Stimulated activated CD8-positive, alpha-beta memory T cell treated with anti-CD3 and anti-CD28 coated beads, Interleukin-4, amount 100 ng/mL, for 24 hours (primary cell): ENCODE measurements at regions not wholly inside any gene's neighbourhood (a gene's known extent, or its start where the extent isn't known, plus 50 kb on each side); places are given as distances from the start of the nearest gene placed in this dataset.

Experiments used
- DNase-seq: peaks from one replicate; pipeline ENCODE4 v3.0.0-alpha.2; 2020; ENCODE audit warnings: low read depth

DNA sequence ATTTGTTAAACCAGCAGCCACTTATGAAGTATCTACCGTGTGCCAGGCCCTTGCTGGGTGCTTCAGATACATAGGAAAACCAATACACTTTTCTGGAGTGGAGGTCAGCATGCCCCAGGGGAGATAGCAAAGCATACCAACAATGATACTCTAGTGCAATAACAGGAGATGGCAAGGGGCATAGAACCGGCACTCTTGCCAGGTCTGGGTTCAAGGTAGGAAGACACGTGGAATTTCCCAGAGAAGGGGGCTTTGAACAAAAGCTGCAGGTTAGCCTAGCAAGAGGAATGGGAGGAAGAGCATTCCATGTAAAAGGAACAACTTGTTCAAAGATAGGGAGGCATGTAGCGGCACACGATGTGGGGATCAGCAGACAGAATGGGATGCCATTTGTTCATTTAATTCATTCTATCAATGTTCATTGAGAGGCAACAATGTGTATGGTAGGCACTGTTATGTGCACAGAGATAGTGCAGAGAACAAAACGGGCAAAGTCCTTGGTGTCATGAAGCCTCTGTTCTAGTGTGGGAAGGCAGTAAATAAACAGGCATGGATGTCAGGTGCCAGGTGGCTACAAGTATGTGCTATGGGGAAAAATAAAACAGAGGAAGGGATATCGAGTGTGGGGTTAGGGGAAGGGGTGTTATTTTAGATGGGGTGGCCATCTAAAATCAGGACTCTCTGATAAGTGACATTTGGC is 162.6 kb upstream of the E2F8 start:
- DNase-seq: no peak

DNA sequence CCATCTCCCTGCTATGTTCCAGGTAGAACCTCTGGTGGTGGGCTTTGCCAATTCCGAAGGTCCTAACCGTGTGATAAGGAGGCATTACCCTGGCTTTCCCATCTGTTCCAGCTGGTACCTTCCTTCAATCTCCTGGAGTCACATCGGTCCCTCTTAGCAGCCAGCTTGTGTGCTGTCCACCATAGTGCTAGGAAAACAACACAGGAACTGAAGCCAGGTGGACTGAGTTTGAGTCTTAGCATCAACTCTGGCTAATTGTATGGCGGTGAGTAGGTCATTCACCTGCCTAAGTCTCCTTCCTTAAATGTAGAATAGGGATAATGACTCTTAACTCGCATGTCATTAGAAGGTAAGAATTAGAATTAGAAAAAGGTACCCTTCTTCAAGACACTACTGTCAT is 159.6 kb upstream of the E2F8 start:
- DNase-seq: no peak

DNA sequence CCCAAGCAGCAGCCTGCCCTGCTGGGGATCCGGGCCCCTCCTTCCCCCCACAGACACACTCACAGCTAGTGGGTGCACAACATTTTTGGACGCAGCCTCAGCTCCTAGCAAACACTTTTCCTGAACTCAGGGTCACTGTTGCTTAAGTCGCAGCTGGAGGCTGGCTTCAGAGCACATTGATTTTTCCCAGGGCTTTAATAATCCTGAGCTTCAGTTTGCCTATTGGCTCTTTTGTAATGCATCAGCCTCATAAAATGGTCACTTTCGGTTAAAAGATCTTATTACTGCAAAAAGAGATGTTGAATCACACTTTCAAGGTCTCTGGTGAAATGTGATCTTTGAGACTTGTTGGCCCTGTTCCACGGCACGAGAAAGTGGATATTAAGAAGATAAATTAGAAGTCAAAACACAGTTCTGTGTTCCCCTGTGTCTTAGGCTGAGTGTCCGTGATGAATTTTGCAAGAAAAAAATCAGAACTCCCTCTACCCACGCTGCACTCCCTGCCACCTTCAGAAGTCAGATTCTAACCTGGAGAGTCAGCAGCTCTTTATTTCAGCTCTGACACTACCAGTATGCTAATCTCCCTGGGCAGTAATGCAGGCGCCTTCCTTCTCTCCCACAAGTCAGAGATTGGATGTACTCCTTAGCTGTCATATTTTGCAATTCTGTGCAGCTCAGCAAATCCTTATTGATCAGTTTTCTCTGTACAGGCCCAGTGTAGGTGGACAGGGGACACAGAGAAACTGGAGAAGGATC is 158.2 kb upstream of the E2F8 start:
- DNase-seq: no peak

DNA sequence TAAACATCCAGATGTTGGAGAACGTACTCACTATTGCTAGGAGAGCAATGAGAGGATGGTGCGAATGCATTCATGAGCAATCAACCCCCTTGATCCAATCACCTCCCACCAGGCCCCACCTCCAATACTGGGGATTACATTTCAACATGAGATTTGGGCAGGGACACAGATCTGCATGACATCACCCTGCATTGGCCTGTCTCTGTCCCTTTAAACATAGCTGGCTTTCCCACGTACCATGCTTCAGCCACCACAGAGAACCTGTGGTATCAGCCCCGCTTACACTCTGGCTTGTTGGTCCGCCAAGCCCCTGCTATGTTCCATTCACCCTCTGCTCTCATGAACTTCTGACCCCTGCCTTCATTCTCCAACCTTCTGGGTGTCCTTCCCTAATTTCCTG is 157.5 kb upstream of the E2F8 start:
- DNase-seq: no peak

DNA sequence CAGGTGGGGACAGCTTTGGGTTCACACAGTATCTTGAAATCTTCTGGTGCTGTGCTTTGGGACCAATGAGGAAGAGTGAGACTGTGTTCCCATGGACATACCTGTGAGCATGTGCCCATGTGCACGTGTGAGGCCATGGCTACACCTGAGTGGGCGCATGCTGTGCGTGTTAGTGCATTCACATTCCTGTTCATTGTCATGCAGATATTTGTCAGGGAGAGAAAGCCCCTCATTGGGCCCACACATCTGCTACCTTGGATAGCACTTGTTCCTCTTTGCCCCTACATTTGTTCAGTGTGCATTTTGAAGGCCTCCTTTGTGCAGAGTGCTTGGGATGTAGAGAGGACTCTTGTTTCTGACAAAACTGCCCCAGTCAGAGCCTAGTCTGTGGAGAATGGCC is 154.3 kb upstream of the E2F8 start:
- DNase-seq: no peak

DNA sequence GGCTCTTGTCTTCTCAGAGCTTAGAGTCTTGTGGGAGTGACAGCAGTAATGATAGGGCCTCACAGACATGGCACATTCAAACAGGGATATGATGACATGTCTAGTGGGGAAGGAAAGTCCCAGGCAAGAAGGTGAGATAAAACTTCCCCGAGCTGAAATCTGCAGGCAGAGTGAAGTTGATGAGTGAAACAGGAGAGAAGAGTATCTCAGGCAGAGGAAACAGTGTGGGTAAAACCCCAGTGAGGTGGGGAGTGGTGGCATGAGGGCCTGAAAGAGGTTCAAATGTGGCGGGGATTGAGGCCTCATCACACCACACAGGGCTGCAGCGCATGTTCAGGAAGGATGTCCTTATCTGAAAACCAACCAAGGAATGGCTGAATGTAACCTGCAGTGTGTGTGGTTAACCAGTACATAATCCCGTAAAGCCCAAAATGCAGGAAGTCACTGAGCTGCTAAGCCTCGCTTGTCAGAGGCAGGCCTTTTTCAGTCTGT is 153.8 kb upstream of the E2F8 start:
- DNase-seq: no peak

DNA sequence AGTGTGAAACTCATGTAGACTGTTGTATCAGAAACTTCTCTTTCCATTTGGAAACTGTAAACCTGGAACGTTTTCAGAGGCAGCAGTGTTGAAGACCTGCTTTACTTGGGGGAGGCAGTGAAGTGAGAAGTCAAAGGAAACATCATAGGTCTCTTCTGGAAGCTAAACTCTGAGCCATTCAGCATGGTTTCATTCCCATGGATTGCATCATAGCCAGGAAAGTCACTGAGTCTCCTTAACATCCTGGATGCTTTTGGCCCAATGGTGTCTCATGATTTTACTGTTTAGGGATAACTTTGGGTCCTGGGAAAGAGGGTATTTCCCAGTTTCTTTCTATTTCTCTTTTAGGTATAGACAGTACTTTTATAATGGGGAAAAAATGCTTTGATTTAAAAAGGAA is 153.2 kb upstream of the E2F8 start:
- no peak for DNase-seq

DNA sequence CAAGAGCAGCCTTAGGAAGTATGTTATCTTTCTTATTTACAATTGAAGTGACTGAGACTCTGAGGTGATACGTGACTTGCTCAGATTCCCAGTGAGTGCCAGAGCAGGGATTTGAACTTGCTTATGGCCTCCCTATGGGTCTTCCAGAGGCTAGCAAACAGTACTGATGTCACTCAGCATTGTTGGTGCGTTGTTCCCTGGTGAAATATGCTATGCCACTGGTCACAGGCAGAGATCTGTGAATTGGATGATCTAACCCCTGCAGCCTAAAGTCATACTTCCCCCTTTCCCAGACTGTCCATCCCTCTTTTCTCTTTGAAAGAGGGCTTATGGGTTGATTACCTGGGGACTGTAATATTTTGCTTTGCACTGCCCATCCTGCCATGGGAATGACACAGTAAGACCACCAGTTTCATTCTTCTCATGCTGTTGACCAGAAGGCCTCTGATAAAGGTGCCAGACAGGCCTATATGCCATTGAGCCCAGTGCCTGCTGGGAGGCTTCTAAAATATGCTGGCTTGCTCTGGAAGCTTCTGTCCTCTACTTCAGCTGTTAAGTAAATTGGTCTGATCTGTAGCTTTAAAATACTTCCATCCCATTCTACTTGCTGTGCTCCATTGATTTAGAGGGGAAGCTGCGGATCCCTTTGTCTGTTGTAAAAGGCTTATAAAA is 152.2 kb upstream of the E2F8 start:
- no peak for DNase-seq

DNA sequence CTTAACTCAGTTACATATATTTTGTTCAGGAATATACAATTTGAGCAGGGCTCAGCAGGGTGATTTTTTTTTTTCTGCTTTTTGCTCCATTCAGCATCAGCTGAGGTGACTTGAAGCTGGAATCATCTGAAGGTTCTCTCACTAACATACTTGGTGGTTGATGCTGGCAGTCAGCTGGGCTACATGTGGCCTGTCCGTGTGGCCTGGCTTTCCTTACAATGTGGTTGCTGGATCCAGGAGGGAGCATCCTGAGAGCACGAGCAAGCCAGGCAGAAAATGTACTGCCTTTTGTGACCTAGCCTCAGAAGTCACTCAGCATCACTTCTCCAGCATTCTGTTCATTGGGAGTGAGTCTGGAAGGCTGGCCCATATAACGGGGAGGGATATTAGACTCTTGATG is 151.6 kb upstream of the E2F8 start:
- DNase-seq: no peak

DNA sequence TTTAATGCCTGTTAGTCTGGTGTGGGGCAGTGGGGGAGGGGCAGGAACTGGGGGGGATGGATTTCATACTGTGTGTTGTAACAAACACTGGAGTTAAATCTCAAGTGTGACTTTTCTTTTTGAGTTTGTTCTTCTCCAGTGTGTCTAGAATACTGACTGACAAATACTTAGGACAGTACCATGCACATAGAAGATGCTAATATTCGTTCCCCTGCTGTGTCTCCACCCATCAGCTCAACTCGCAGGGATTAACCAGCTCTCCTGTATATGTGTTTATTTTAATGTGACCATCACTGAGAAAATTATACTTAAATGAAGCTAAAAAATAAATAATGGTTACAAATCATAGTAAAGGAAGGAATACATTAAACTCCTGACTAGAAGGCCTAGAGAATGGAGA is 150.9 kb upstream of the E2F8 start:
- DNase-seq: no peak

DNA sequence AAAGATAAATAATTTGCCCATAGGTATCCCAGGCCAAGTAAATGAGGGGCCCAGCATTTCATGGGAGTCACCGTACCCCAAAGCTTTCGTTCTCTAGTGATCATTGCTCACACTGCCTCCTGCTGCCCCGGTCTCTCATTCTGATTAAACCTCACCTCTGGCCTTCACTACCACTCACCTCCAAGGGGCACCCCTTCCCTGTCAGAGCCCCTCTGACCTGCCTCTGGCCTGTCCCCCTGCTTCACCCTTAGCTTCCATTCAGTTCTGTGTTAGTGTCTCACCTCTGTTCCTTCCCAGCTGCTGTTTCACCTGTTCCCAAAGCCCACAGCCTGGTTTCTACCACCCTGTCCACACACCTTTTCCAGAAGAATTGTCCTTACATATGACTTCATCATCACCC is 150.3 kb upstream of the E2F8 start:
- DNase-seq: no peak

DNA sequence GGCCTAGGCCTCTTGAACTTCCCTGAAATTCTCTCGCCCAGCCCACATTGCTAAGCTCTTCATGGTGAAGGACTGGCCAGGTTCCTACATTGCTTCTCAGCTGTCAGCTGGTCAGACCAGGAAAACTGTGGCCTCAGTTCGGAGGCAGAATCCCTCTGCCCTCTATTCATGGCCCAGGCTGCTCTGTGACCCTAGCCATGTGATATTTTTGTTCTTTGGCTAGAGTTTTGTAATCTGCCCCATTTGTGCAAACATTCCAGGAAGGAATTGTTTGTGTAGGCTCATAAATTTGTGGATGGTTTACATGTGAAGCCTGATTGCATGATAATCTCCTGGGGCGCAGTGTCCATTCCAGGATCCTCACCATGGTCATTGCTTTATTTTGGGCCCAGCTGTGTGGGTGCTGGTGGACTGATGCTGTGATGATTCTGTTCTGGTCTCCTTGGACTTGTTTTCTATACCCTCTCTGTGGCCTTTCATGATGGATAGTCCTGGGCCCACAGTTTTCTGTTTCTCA is 149.1 kb upstream of the E2F8 start:
- DNase-seq: no peak

DNA sequence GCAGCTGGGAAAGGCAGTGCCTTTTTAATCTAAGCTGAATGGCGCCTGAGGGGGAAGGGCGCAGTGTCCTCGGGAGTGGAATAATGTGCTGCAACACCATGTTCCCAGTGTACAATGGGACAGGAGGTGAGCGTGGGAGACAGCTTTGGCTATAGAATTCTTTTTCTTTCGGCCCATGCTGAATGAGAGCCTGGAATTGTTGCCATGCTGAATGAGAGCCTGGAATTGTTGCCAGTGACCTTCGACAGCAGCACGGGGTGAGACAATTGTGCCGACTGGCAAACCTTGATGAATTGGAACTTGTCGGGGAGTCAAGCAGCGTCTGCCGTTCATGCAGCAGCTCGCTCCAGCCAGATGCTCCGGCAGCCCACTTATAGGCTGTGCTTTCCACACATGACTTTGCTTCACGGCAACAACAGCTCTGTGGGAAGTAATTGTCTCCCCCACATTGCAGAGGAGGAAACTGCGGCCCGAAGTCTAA is 141.4 kb upstream of the E2F8 start:
- no peak for DNase-seq

DNA sequence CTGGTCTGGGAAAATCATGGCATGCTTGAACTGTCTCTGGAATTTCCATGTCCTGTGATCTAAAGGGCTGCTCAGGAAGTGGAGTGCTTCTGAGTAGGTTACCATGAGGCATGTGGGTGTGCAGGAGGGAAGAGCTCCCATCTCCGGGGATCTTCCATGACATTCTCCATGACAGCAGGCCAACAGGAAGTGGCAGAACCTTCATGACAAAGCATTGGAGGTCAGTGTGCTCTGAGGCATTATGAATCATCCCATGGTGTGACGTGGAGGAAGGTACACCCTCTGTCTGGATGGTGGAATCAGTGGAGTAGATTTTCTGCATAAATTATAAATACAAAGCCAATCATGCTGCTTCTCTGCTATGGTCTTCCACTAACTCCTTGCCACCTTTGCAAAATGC is 139.6 kb upstream of the E2F8 start:
- DNase-seq: no peak

DNA sequence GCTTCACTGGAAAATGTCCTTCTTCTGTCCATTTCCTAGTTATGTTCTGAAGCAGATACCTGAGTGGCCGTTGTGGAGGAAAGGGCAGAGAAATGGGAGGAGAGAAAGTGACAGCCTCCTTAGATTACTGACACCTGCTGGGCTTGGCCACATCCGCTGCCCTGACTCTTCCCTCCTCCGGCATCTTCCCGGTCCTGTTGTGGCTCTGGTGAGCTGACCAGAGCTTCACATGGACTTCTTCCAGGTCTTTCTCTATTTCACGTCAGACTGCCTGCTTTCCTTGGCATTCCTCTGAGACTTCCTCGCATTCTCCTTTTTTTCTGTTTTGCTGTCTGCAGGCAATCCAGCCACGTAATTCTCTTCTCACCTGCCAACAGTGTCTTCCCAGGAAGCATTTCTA is 138.7 kb upstream of the E2F8 start:
- no peak for DNase-seq

DNA sequence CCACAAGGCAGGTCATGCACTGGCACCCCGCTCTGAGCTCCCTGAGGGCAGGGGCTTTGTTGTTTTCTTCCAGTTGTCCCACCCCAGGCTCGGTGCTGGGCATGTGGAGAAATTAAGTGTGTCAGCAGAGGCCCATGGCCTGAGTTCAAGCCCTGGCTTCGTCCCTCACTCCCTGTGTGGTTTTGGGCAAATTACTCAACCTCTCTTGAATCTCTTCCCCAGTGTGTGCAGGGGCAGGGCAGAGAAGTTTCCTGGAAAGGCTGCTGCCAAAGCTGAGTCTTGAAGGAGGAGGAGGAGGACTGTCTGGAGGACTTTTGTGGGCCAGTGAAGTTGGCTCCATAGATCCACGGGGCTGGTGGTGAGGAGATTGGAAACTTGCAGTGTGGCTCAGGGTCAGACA is 138.1 kb upstream of the E2F8 start:
- no peak for DNase-seq

DNA sequence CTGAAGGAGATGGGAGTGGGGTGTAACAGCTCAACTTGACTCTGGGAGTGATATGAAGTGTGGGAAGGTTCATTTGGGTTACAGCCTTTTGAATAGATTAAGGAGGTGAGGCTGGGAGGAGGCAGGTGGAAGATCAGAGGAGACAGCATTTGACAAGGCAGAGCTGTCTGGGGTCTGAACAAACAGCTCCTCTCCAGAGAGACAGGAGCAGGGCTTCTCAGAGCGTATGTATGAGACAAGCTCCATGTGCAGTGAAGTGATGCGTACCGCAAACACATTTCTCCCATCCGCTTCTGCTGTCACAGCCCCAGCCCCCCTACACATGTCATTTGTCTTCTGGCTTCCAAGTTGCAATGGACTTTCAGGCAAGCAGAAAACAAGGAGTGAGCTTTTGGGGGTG is 137.1 kb upstream of the E2F8 start:
- DNase-seq: no peak

DNA sequence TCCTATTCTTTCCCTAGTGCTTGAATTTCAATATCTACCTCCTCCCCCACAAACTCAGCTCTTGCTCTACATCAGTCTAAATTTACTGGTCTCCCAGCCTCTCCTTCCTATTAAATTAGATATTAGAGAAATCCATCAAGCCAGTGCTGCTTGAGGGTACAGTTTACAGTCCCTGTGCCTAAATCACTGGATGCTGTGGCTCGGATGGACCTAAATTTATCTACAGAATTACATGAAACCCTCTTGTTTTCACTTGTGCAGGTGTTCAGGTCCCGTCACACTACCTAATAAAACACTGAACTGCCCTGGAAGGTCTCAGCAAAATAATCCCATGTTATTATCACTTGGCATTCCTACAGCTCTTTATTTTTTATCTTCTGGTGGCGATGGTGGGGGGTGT is 134.7 kb upstream of the E2F8 start:
- DNase-seq: no peak

DNA sequence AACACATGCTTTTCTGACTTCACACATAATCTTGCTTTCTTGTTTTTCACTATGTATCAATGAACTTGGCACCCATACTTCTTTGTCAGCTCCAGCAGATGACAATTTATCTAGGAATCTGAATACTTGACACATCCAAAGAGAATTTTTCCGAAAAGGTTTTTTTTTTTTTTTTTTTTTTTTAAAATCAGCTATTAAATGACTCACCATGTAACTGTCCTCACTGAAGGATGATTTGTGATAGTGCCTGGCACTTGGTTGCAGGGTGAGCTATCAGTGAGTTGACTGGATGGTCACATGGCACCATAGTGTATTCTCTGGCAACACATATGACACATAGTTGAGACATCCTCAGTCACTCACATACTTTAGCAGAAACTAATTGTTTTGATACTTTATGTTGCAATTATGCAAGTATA is 133.4 kb upstream of the E2F8 start:
- DNase-seq: no peak

DNA sequence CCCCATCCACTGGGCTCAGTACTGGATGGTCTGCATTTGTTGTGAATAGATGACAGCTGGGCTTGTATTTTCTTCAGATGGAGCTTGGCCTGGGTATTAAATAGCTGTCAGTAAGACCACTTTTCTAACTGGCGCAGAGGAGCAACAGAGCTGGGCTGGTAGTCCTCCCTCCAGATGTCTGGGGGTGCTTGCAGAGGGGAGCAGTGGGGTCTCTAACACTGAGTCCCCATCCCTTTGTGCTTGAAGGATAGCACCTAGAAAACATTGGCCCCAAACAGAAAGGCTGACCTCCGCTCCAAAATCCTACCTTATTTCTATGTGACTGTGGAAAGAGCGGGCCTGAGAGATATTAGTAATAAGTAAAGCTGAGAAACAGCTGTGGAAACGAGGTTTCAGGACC is 131.6 kb upstream of the E2F8 start:
- no peak for DNase-seq

DNA sequence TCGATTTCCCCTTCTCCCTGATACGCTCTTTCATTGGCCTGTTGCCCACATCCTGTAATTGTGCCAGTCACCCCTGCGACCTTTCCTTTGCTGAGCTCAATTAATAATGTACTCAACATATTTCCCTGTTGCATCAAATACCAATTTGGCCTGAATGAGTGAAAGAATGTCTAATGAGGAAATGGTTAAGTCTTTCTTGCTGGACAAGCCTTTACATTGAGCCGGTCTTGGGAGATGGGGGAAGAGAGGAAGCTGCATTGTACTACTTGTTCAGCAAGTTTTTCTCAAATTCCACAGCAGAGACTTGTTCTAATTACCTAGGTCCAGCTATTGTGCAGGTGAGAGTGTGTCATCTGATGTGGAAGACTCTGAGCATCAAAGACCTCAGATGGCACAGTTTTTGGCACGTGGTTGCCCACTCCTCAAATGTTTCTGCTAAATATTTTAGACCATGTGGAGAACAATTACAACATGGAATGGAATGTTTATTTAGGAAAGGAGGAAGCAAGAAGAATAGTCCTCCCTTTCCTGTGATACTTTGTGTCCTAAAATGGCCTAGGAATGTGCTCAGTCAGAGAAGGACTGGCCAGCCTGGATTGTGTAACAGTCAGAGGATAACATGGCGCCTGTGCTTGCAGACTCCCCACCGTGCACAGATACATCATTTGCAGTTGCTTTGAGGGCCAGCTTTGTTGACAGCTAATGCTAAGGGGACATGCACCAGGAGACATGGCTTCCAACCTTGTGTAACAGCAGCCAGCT is 129.5 kb upstream of the E2F8 start:
- DNase-seq: no peak

DNA sequence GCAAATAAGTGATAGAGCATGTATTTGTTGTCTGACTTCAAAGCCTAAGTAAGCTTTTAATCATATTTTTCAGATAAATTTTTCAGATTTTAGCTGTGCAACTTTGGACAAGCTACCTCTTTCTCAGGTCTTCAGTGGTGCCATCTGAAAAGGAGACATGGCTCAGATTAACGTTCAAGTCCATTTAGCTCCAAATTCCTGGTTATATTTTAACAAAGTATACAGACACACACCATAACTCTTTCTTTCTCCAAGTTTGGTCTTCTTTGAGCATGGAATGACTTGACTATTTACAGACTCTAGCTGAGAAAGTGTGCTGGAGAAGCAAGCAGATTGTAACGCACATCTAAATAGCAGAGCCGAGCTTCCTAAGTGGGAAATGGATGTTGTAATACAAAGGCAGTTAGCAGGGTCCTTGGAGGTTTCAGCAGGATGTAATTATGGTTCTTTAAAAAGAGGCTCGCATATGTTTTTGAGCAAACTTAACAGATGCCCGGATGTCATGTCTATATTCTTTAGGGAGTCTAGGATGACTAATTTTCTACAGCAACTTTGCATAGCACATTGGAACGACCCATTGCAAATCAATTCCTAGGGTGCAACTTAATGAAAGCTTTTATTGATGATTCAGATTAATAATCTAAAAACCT is 128.1 kb upstream of the E2F8 start:
- DNase-seq: no peak
